Loucy (cell line): ENCODE measurements at regions not wholly inside any gene's neighbourhood (a gene's known extent, or its start where the extent isn't known, plus 50 kb on each side); places are given as distances from the start of the nearest gene placed in this dataset.

Source experiments
- EZH2phosphoT487 ChIP-seq: fragments of 200-600 bp; IDR thresholded peaks from 2 replicates; pipeline ENCODE4 v1.6.1; 2018; ENCODE audit warnings: antibody characterized with exemption, mild to moderate bottlenecking, moderate library complexity, borderline replicate concordance
- TF ChIP-seq, protein P1 (sequence below): fragments of 200-600 bp; sonication (generic); conservative IDR thresholded peaks from 2 replicates; pipeline ENCODE4 v1.5.1; 2014; ENCODE audit warnings: mild to moderate bottlenecking, antibody characterized with exemption, low read length

DNA sequence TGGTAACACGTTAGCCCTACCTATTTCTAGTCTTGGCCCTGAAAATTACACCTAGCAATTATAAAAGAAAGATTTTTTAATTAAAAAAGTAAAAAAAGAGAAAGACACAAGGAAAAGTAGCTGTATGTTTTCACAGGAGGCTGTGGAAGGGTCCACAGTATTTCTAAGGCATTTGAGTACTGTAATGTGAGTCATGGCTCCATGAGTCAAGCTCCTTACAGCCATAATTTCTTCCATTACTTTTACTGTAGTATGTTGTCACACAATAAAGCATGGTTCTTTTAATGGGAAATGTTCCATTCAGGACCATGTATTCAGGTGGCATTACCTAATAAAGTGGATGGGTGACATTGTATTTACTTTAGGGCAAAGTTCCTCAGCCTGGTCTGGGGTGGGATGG lies 113.4 kb downstream of the GPR37 start:
- TF ChIP-seq, protein P1, sequence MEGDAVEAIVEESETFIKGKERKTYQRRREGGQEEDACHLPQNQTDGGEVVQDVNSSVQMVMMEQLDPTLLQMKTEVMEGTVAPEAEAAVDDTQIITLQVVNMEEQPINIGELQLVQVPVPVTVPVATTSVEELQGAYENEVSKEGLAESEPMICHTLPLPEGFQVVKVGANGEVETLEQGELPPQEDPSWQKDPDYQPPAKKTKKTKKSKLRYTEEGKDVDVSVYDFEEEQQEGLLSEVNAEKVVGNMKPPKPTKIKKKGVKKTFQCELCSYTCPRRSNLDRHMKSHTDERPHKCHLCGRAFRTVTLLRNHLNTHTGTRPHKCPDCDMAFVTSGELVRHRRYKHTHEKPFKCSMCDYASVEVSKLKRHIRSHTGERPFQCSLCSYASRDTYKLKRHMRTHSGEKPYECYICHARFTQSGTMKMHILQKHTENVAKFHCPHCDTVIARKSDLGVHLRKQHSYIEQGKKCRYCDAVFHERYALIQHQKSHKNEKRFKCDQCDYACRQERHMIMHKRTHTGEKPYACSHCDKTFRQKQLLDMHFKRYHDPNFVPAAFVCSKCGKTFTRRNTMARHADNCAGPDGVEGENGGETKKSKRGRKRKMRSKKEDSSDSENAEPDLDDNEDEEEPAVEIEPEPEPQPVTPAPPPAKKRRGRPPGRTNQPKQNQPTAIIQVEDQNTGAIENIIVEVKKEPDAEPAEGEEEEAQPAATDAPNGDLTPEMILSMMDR: no peak
- TF ChIP-seq EZH2phosphoT487: no peak
